Osteoblast (primary cell): ENCODE measurements at regions not wholly inside any gene's neighbourhood (a gene's known extent, or its start where the extent isn't known, plus 50 kb on each side); places are given as distances from the start of the nearest gene placed in this dataset.

Experiments
- DNase-seq: peaks from one replicate; pipeline ENCODE4 v3.0.0; 2011; ENCODE audit warnings: low spot score, mixed read lengths; ENCODE audit not compliant: insufficient read length; ENCODE audit errors: missing footprints
- H2AFZ ChIP-seq: 2 replicates; pipeline ENCODE4 v1.6.0; 2011; ENCODE audit warnings: mild to moderate bottlenecking, low read length
- H3K27ac ChIP-seq: 2 replicates; pipeline ENCODE4 v1.5.1; 2011; ENCODE audit warnings: mild to moderate bottlenecking, low read depth, low read length, moderate library complexity
- H3K27me3 ChIP-seq: 2 replicates; pipeline ENCODE4 v1.6.0; 2012; ENCODE audit warnings: mild to moderate bottlenecking, control low read depth, inconsistent platforms, low read length, moderate library complexity; ENCODE audit not compliant: insufficient read depth
- H3K36me3 ChIP-seq: 2 replicates; pipeline ENCODE4 v1.5.1; 2011; ENCODE audit warnings: mild to moderate bottlenecking, low read length, control low read depth, moderate library complexity; ENCODE audit not compliant: insufficient read depth
- H3K4me1 ChIP-seq: 2 replicates; pipeline ENCODE4 v1.5.1; 2011; ENCODE audit warnings: mild to moderate bottlenecking, low read length, control low read depth, moderate library complexity; ENCODE audit not compliant: insufficient read depth
- H3K4me2 ChIP-seq: 2 replicates; pipeline ENCODE4 v1.6.0; 2011; ENCODE audit warnings: mild to moderate bottlenecking, low read length; ENCODE audit not compliant: insufficient read depth
- H3K4me3 ChIP-seq: fragments of 200-600 bp; sonication (generic); 3 replicates; pipeline ENCODE4 v1.5.1; 2012; ENCODE audit warnings: mild to moderate bottlenecking, low read length, inconsistent platforms; ENCODE audit not compliant: insufficient read depth
- H3K79me2 ChIP-seq: 2 replicates; pipeline ENCODE4 v1.6.0; 2012; ENCODE audit warnings: mild to moderate bottlenecking, low read length, control low read depth, inconsistent platforms; ENCODE audit not compliant: insufficient read depth
- H3K9me3 ChIP-seq: 2 replicates; pipeline ENCODE4 v1.5.1; 2011; ENCODE audit warnings: low read depth, low read length, control low read depth
- H4K20me1 ChIP-seq: 2 replicates; pipeline ENCODE4 v1.6.0; 2012; ENCODE audit warnings: mild to moderate bottlenecking, low read length, control low read depth; ENCODE audit not compliant: insufficient read depth
- TF ChIP-seq, protein P1 (sequence below): IDR thresholded peaks from 2 replicates; pipeline ENCODE4 v1.5.1; 2011; ENCODE audit warnings: mild to moderate bottlenecking, low read depth, low read length, moderate library complexity; ENCODE audit errors: extremely low read depth

DNA sequence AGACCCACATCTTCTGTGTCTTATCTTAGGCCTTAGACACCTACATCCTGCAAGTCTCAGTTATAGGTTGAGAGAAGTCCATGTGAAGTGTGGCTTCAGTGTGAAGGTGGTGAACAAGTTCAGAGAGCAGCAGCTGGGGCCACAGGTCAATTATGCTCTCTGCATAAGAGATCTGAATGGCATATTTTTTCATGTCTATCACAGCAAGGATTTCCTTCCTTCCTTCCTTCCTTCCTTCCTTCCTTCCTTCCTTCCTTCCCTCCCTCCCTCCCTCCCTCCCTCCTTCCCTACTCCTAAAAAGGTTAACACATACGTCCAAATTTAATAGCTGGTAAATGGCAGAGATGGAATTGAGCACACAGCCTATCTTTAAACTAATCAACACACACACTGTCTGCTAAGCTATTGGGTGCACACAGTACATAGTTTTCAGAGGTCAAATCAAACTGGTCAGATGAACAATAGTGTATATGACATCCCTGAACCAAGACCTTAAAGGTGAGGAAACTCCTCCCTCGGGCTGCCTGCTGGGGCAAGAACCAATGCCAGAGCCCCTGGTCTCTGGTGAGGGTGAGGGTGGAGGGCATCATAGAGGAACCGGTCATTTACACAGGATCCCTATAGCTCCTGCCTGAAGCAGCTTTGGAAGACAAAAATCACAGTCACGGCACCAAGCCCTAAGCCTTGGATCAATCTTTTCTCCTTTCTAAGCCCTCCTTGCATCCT, 240.9 kb downstream of the ICOS start:
- Histone ChIP-seq H3K79me2 (no peaks in the 10 kb centered on the region), H3K4me2 (no peak overlapping the region), H3K27ac (no peak overlapping the region), H3K4me1 (no peaks in the 10 kb centered on the region), H3K36me3 (no peaks in the 10 kb centered on the region), H4K20me1 (no peaks in the 10 kb centered on the region), H3K27me3 (no peaks in the 10 kb centered on the region), H3K9me3 (no peaks in the 10 kb centered on the region), H2AFZ (no peak overlapping the region), H3K4me3 (no peak overlapping the region)
- DNase-seq: no peak
- TF ChIP-seq, protein P1, sequence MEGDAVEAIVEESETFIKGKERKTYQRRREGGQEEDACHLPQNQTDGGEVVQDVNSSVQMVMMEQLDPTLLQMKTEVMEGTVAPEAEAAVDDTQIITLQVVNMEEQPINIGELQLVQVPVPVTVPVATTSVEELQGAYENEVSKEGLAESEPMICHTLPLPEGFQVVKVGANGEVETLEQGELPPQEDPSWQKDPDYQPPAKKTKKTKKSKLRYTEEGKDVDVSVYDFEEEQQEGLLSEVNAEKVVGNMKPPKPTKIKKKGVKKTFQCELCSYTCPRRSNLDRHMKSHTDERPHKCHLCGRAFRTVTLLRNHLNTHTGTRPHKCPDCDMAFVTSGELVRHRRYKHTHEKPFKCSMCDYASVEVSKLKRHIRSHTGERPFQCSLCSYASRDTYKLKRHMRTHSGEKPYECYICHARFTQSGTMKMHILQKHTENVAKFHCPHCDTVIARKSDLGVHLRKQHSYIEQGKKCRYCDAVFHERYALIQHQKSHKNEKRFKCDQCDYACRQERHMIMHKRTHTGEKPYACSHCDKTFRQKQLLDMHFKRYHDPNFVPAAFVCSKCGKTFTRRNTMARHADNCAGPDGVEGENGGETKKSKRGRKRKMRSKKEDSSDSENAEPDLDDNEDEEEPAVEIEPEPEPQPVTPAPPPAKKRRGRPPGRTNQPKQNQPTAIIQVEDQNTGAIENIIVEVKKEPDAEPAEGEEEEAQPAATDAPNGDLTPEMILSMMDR: no peak

DNA sequence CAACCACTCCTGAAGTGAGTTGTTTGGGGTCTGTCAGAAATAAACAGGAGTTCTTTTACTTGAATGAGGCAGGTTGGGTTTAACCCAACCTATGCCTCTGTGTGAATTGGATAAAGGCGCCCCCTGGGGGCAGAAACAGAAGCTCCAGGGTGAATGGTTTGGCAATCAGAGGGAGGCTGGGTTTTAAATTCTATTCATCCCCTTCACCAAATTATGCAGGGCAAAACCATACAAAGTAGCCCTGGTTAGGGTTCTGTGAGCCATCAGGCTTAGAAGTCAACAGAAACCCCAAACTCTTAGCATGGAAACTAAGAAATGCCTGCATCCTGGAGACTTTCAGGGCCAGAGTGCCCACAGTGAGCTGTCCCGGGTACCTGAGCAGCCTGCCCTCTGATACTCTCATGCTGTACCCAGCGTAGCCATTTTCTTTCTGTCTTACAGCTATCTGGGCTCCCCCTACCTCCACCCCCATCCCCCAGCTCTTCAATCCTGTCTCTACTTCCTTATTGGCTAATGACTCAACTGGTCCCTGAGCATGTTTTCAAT, 241.5 kb downstream of the ICOS start:
- Histone ChIP-seq H3K36me3 (no peaks in the 10 kb centered on the region), H3K4me1 (no peaks in the 10 kb centered on the region), H4K20me1 (no peaks in the 10 kb centered on the region), H3K27ac (no peak overlapping the region), H2AFZ (no peak overlapping the region), H3K79me2 (no peaks in the 10 kb centered on the region), H3K4me2 (no peak overlapping the region), H3K27me3 (no peaks in the 10 kb centered on the region), H3K4me3 (no peak overlapping the region), H3K9me3 (no peaks in the 10 kb centered on the region)
- peak; percentile 10 for DNase-seq
- TF ChIP-seq, protein P1: peak; percentile 72

DNA sequence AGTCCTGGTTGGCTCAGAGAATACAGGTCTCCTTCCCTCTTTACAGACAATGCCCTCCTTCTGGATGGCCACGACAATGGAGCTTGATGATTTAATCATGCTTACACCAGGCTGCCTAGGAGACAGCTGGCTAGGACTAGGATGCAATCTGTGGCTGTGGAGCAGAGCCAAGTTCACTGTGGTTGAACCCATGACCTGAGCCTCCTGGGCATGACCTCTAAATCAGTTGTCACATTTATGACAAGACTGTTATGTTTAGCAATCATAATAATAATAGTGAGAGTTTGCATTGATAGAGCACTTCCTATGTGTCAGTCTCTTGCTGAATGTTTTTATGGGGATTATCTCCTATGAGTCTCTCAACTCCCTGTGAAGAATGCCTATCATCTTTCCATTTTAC, 244.1 kb downstream of the ICOS start:
- no peak for DNase-seq
- TF ChIP-seq, protein P1: no peak

DNA sequence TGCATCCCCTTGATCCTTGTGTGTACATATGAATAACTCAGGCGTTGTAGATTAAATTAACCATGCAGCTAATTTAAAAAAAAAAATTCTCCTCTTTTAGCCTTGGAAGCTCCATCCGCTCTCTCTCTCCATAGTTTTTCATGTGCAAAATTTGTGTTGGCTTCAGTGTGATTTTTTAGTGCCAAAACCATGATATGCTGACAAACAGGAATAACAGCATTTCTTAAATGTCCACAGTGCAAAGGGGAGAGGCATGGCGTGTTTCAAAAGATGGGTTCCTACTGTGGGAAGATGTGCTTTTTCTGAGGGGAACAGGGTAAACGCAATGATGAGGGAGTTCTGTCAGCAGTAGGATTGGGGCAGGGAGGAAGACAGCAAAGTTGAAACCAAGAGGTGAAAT, 247.0 kb downstream of the ICOS start:
- H3K36me3 ChIP-seq: no peaks in the 10 kb centered on the region
- DNase-seq: no peak
- H3K27me3 ChIP-seq: no peaks in the 10 kb centered on the region
- no peak overlapping the region for H3K27ac ChIP-seq
- H3K9me3 ChIP-seq: no peaks in the 10 kb centered on the region
- no peak overlapping the region for H2AFZ ChIP-seq
- H3K79me2 ChIP-seq: no peaks in the 10 kb centered on the region
- H3K4me3 ChIP-seq: no peak overlapping the region
- no peaks in the 10 kb centered on the region for H3K4me1 ChIP-seq
- no peaks in the 10 kb centered on the region for H4K20me1 ChIP-seq
- no peak overlapping the region for H3K4me2 ChIP-seq
- TF ChIP-seq, protein P1: no peak

More for the DNA sequence above, 244.1 kb downstream of the ICOS start:
- no peak overlapping the region for H2AFZ ChIP-seq
- no peak overlapping the region for H3K27ac ChIP-seq
- H3K4me1 ChIP-seq: no peaks in the 10 kb centered on the region
- H3K9me3 ChIP-seq: no peaks in the 10 kb centered on the region
- H3K36me3 ChIP-seq: no peaks in the 10 kb centered on the region
- no peaks in the 10 kb centered on the region for H3K79me2 ChIP-seq
- H3K4me3 ChIP-seq: no peak overlapping the region
- H4K20me1 ChIP-seq: no peaks in the 10 kb centered on the region
- no peak overlapping the region for H3K4me2 ChIP-seq
- no peaks in the 10 kb centered on the region for H3K27me3 ChIP-seq
